ENCODE measurements at regions not wholly inside any gene's neighbourhood (a gene's known extent, or its start where the extent isn't known, plus 50 kb on each side); places are given as distances from the start of the nearest gene placed in this dataset.

- TF ChIP-seq RAD21 (IDR thresholded peaks at IDR 0.05; ENCODE audit: low read depth) (no peak), CTCF (IDR thresholded peaks at IDR 0.05 in 2 of 3, conservative IDR thresholded peaks at IDR 0.05 in 1 of 3; ENCODE audit: borderline replicate concordance in 1 of 3, insufficient read depth in 1 of 3, low read depth in 2 of 3, low read length in 2 of 3) (no peak), ELF1 (IDR thresholded peaks at IDR 0.05; ENCODE audit: borderline replicate concordance, low read depth) (no peak), ATF3 (IDR thresholded peaks at IDR 0.05) (no peak), CEBPB (IDR thresholded peaks at IDR 0.05; ENCODE audit: low read depth) (no peak), POLR2A (IDR thresholded peaks at IDR 0.05; ENCODE audit: borderline replicate concordance, extremely low read depth, insufficient read depth, insufficient read length) (no peak), YY1 (IDR thresholded peaks at IDR 0.05; ENCODE audit: extremely low read depth, insufficient replicate concordance, low read depth, low read length) (no peak), POLR2AphosphoS5 (IDR thresholded peaks at IDR 0.05; ENCODE audit: low read depth, low read length) (no peak), SP1 (IDR thresholded peaks at IDR 0.05; ENCODE audit: low read depth) (no peak), EZH2 (IDR thresholded peaks at IDR 0.05) (no peak), SRF (IDR thresholded peaks at IDR 0.05; ENCODE audit: low read depth) (no peak), EGR1 (IDR thresholded peaks at IDR 0.05; ENCODE audit: low read depth) (no peak), REST (IDR thresholded peaks at IDR 0.05; ENCODE audit: low read depth) (no peak)
- Histone ChIP-seq H3K4me3 (replicated peaks in 1 of 2; ENCODE audit: low read depth in 1 of 2, low read length in 2 of 2) (no peak overlapping the region), H3K9ac (ENCODE audit: low read length) (no peak overlapping the region), H3K27ac (ENCODE audit: low read depth, low read length) (no peak overlapping the region), H3K9me3 (ENCODE audit: control insufficient read depth in 1 of 2, insufficient read depth in 1 of 2, low read depth in 1 of 2, low read length in 2 of 2) (no peaks in the 10 kb centered on the region), H4K20me1 (ENCODE audit: insufficient read depth) (peaks cover 7% of the 10 kb centered on the region; the same call in 1 of the 2 replicates), H3K4me2 (ENCODE audit: low read length) (no peak overlapping the region), H3K79me2 (ENCODE audit: insufficient read depth, low read length) (no peaks in the 10 kb centered on the region), H3K36me3 (ENCODE audit: control insufficient read depth in 1 of 2, insufficient read depth in 2 of 2, low read length in 2 of 2) (no peaks in the 10 kb centered on the region), H3K4me1 (ENCODE audit: control insufficient read depth in 1 of 2, insufficient read depth in 2 of 2, low read length in 2 of 2) (peaks cover 14 to 24% of the 10 kb centered on the region in 2 experiments), H2AFZ (ENCODE audit: low read depth, low read length, poor library complexity, severe bottlenecking) (no peak overlapping the region), H3K9me2 (ENCODE audit: insufficient read depth) (no peaks in the 10 kb centered on the region), H3K27me3 (ENCODE audit: insufficient read depth, low read length) (no peaks in the 10 kb centered on the region)
- BruUV-seq (replicated peaks): no TSS peak
- POLR2A ChIA-PET: no interaction called here
- CTCF ChIA-PET: no interaction called here
- intact Hi-C loops (cut with micrococcal nuclease): no loop called here
- ATAC-seq: no peak
- RAD21 ChIA-PET (ENCODE audit: low non-redundant PET in 1 of 2, low total read pairs in 2 of 2, uncharacterized antibody in 2 of 2, unreplicated experiment in 2 of 2): no interaction called here
- no peak for DNase-seq (ENCODE audit: low read depth, low spot score)
These were observed 118.3 kb downstream of the NCOR2 start for GRCh38 chr12:124448955-124449622.
